HT1080 (cell line): ENCODE measurements at regions not wholly inside any gene's neighbourhood (a gene's known extent, or its start where the extent isn't known, plus 50 kb on each side); places are given as distances from the start of the nearest gene placed in this dataset.
"Not testable (repeated sequence)": the region's sequence is repeated elsewhere in the genome, so short reads cannot be mapped to it uniquely, and the experiment has no call there.

Experiments
- DNase-seq: peaks from one replicate; pipeline ENCODE4 v3.0.0-alpha.2; 2015; ENCODE audit warnings: low read depth

- not testable (repeated sequence) for DNase-seq
Observed at GRCh38 chr9:39566782-39567181, 211.3 kb downstream of the SPATA31A1 start.

GRCh38 chr9:39567396-39567795 lies 211.9 kb downstream of the SPATA31A1 start:
- not testable (repeated sequence) for DNase-seq

- not testable (repeated sequence) for DNase-seq
Observed at GRCh38 chr9:39568900-39569299, 213.4 kb downstream of the SPATA31A1 start.

GRCh38 chr9:39573024-39574022 lies 217.9 kb downstream of the SPATA31A1 start:
- not testable (repeated sequence) for DNase-seq

- DNase-seq, result not testable (repeated sequence)
Observed at GRCh38 chr9:39579000-39579399, 223.5 kb downstream of the SPATA31A1 start.

GRCh38 chr9:39581296-39581695 lies 225.8 kb downstream of the SPATA31A1 start:
- not testable (repeated sequence) for DNase-seq

GRCh38 chr9:39582677-39583412 lies 227.4 kb downstream of the SPATA31A1 start:
- peak; percentile 24 for DNase-seq

- not testable (repeated sequence) for DNase-seq
Observed at GRCh38 chr9:39583413-39583747, 227.9 kb downstream of the SPATA31A1 start.

- DNase-seq, result not testable (repeated sequence)
Observed at GRCh38 chr9:39585233-39585632, 229.8 kb downstream of the SPATA31A1 start.

GRCh38 chr9:39587844-39588499 lies 232.5 kb downstream of the SPATA31A1 start:
- no peak for DNase-seq

- DNase-seq, result no peak
Observed at GRCh38 chr9:39588500-39589137, 233.2 kb downstream of the SPATA31A1 start.

- DNase-seq, result not testable (repeated sequence)
Observed at GRCh38 chr9:39604089-39604488, 248.6 kb downstream of the SPATA31A1 start.

- not testable (repeated sequence) for DNase-seq
Observed at GRCh38 chr9:39611449-39612231, 256.2 kb downstream of the SPATA31A1 start.

GRCh38 chr9:39616480-39616879 lies 261.0 kb downstream of the SPATA31A1 start:
- not testable (repeated sequence) for DNase-seq

GRCh38 chr9:39624048-39624447 lies 268.6 kb downstream of the SPATA31A1 start:
- not testable (repeated sequence) for DNase-seq

- not testable (repeated sequence) for DNase-seq
Observed at GRCh38 chr9:39632071-39632470, 276.6 kb downstream of the SPATA31A1 start.

- DNase-seq, result not testable (repeated sequence)
Observed at GRCh38 chr9:39649029-39649428, 293.6 kb downstream of the SPATA31A1 start.

- not testable (repeated sequence) for DNase-seq
Observed at GRCh38 chr9:39656960-39657603, 301.6 kb downstream of the SPATA31A1 start.

- DNase-seq, result not testable (repeated sequence)
Observed at GRCh38 chr9:39663020-39663419, 307.6 kb downstream of the SPATA31A1 start.

GRCh38 chr9:39663713-39664112 lies 308.2 kb downstream of the SPATA31A1 start:
- DNase-seq, result not testable (repeated sequence)
